ENCODE measurements at regions not wholly inside any gene's neighbourhood (a gene's known extent, or its start where the extent isn't known, plus 50 kb on each side); places are given as distances from the start of the nearest gene placed in this dataset.

GRCh38 chr11:115766561-115766960 is 262.3 kb upstream of the CADM1 start:
- DNase-seq (ENCODE audit: low read depth, low spot score) = no peak
- H3K4me3 ChIP-seq (ENCODE audit: low read length) = no peak overlapping the region

- H3K4me3 ChIP-seq (ENCODE audit: low read length) = no peak overlapping the region
- peak; percentile 7 for DNase-seq (ENCODE audit: low read depth, low spot score)
Measured at GRCh38 chr11:115765803-115766239, 261.6 kb upstream of the CADM1 start.

- DNase-seq (ENCODE audit: low read depth, low spot score) = no peak
- no peak overlapping the region for H3K4me3 ChIP-seq (ENCODE audit: low read length)
Measured at GRCh38 chr11:115764176-115764575, 260.0 kb upstream of the CADM1 start.

GRCh38 chr11:115761817-115762216 is 257.6 kb upstream of the CADM1 start:
- no peak for DNase-seq (ENCODE audit: low read depth, low spot score)
- H3K4me3 ChIP-seq (ENCODE audit: low read length) = no peak overlapping the region

GRCh38 chr11:115761348-115761747 is 257.1 kb upstream of the CADM1 start:
- DNase-seq (ENCODE audit: low read depth, low spot score) = peak; percentile 4
- no peak overlapping the region for H3K4me3 ChIP-seq (ENCODE audit: low read length)

- H3K4me3 ChIP-seq (ENCODE audit: low read length) = no peak overlapping the region
- DNase-seq (ENCODE audit: low read depth, low spot score) = no peak
Measured at GRCh38 chr11:115760461-115761320, 256.5 kb upstream of the CADM1 start.

- DNase-seq (ENCODE audit: low read depth, low spot score) = no peak
- H3K4me3 ChIP-seq (ENCODE audit: low read length) = no peak overlapping the region
Measured at GRCh38 chr11:115759622-115760460, 255.6 kb upstream of the CADM1 start.

- no peak overlapping the region for H3K4me3 ChIP-seq (ENCODE audit: low read length)
Measured at GRCh38 chr11:115758011-115758410, 253.8 kb upstream of the CADM1 start.

GRCh38 chr11:115751243-115752015 is 247.2 kb upstream of the CADM1 start:
- H3K4me3 ChIP-seq (ENCODE audit: low read length) = no peak overlapping the region
- DNase-seq (ENCODE audit: low read depth, low spot score) = no peak

More at GRCh38 chr11:115758011-115758410, 253.8 kb upstream of the CADM1 start:
- DNase-seq (ENCODE audit: low read depth, low spot score) = no peak

GRCh38 chr11:115745610-115746512 is 241.6 kb upstream of the CADM1 start:
- H3K4me3 ChIP-seq (ENCODE audit: low read length) = no peak overlapping the region
- DNase-seq (ENCODE audit: low read depth, low spot score) = no peak

GRCh38 chr11:115745066-115745465 is 240.9 kb upstream of the CADM1 start:
- no peak overlapping the region for H3K4me3 ChIP-seq (ENCODE audit: low read length)
- no peak for DNase-seq (ENCODE audit: low read depth, low spot score)

GRCh38 chr11:115743719-115744118 is 239.5 kb upstream of the CADM1 start:
- DNase-seq (ENCODE audit: low read depth, low spot score) = no peak
- H3K4me3 ChIP-seq (ENCODE audit: low read length) = no peak overlapping the region

- no peak for DNase-seq (ENCODE audit: low read depth, low spot score)
- no peak overlapping the region for H3K4me3 ChIP-seq (ENCODE audit: low read length)
Measured at GRCh38 chr11:115741376-115742107, 237.3 kb upstream of the CADM1 start.

- no peak overlapping the region for H3K4me3 ChIP-seq (ENCODE audit: low read length)
- DNase-seq (ENCODE audit: low read depth, low spot score) = no peak
Measured at GRCh38 chr11:115740324-115740723, 236.1 kb upstream of the CADM1 start.

- no peak for DNase-seq (ENCODE audit: low read depth, low spot score)
- no peak overlapping the region for H3K4me3 ChIP-seq (ENCODE audit: low read length)
Measured at GRCh38 chr11:115739878-115740277, 235.7 kb upstream of the CADM1 start.

- no peak overlapping the region for H3K4me3 ChIP-seq (ENCODE audit: low read length)
- DNase-seq (ENCODE audit: low read depth, low spot score) = no peak
Measured at GRCh38 chr11:115739146-115739545, 234.9 kb upstream of the CADM1 start.

- H3K4me3 ChIP-seq (ENCODE audit: low read length) = no peak overlapping the region
- DNase-seq (ENCODE audit: low read depth, low spot score) = no peak
Measured at GRCh38 chr11:115737875-115738274, 233.7 kb upstream of the CADM1 start.

- DNase-seq (ENCODE audit: low read depth, low spot score) = no peak
- H3K4me3 ChIP-seq (ENCODE audit: low read length) = no peak overlapping the region
Measured at GRCh38 chr11:115736146-115736545, 231.9 kb upstream of the CADM1 start.

Data from Jurkat, Clone E6-1 (cell line).